ENCODE measurements at regions not wholly inside any gene's neighbourhood (a gene's known extent, or its start where the extent isn't known, plus 50 kb on each side); places are given as distances from the start of the nearest gene placed in this dataset.
"Not testable (repeated sequence)": the region's sequence is repeated elsewhere in the genome, so short reads cannot be mapped to it uniquely, and the experiment has no call there.

- H3K4me1 ChIP-seq (ENCODE audit: control insufficient read depth in 1 of 2, insufficient read depth in 2 of 2, low read length in 2 of 2); H3K4me3 Mint-ChIP-seq; H4K20me1 ChIP-seq (ENCODE audit: insufficient read depth, low read length); H3K9me3 ChIP-seq (replicated peaks in 1 of 2; ENCODE audit: control insufficient read depth in 1 of 2, insufficient read depth in 1 of 2, low read length in 2 of 2); H3K27ac Mint-ChIP-seq; H3K79me2 ChIP-seq (ENCODE audit: insufficient read depth, low read length); H3K4me2 ChIP-seq (replicated peaks; ENCODE audit: extremely low read depth, low read length, poor library complexity, severe bottlenecking); H3K4me1 Mint-ChIP-seq; H3K27me3 ChIP-seq (ENCODE audit: control insufficient read depth in 2 of 2, insufficient read depth in 2 of 2, low read length in 2 of 2); intact Hi-C loops (cut with micrococcal nuclease); H3K36me3 ChIP-seq (replicated peaks in 1 of 2; ENCODE audit: control insufficient read depth in 1 of 2, insufficient read depth in 2 of 2, low read length in 2 of 2); H2AFZ ChIP-seq (ENCODE audit: insufficient read depth, low read depth, low read length, poor library complexity, severe bottlenecking); DNase-seq; H3K4me3 ChIP-seq (replicated peaks in 1 of 3; ENCODE audit: low read depth in 2 of 3, low read length in 3 of 3); H3K27me3 Mint-ChIP-seq (ENCODE audit: low read depth in 3 of 3); H3K36me3 Mint-ChIP-seq; H3K27ac ChIP-seq (ENCODE audit: low read depth in 1 of 2, low read length in 2 of 2); H3K9ac ChIP-seq (ENCODE audit: insufficient read depth, low read length, poor library complexity, severe bottlenecking): not testable (repeated sequence)
- peaks cover 0 to 16% (median 8%) of the 10 kb centered on the region in 7 donors for H3K9me3 Mint-ChIP-seq
- no CpG with 5 or more reads among the region's 1 CpG for WGBS (ENCODE audit: insufficient coverage)
Observed at GRCh38 chr2:216980510-216980909, 120.6 kb upstream of the TNP1 start.

GRCh38 chr2:216974321-216975302 is 114.7 kb upstream of the TNP1 start:
- Mint-ChIP-seq H3K4me3 (no peak overlapping the region), H3K36me3 (no peaks in the 10 kb centered on the region), H3K4me1 (no peaks in the 10 kb centered on the region), H3K27ac (no peak overlapping the region), H3K9me3 (peaks cover 0 to 11% (median 3%) of the 10 kb centered on the region in 7 donors), H3K27me3 (ENCODE audit: low read depth in 3 of 3) (peaks cover 1 to 3% (median 3%) of the 10 kb centered on the region in 3 donors)
- Histone ChIP-seq H3K4me2 (replicated peaks; ENCODE audit: extremely low read depth, low read length, poor library complexity, severe bottlenecking) (no peak overlapping the region), H3K27ac (ENCODE audit: low read depth in 1 of 2, low read length in 2 of 2) (no peak overlapping the region), H3K36me3 (replicated peaks in 1 of 2; ENCODE audit: control insufficient read depth in 1 of 2, insufficient read depth in 2 of 2, low read length in 2 of 2) (no peaks in the 10 kb centered on the region), H3K9me3 (replicated peaks in 1 of 2; ENCODE audit: control insufficient read depth in 1 of 2, insufficient read depth in 1 of 2, low read length in 2 of 2) (no peaks in the 10 kb centered on the region), H3K79me2 (ENCODE audit: insufficient read depth, low read length) (no peaks in the 10 kb centered on the region), H3K27me3 (ENCODE audit: control insufficient read depth in 2 of 2, insufficient read depth in 2 of 2, low read length in 2 of 2) (no peaks in the 10 kb centered on the region), H3K4me1 (ENCODE audit: control insufficient read depth in 1 of 2, insufficient read depth in 2 of 2, low read length in 2 of 2) (no peaks in the 10 kb centered on the region), H4K20me1 (ENCODE audit: insufficient read depth, low read length) (no peaks in the 10 kb centered on the region), H3K9ac (ENCODE audit: insufficient read depth, low read length, poor library complexity, severe bottlenecking) (no peak overlapping the region), H2AFZ (ENCODE audit: insufficient read depth, low read depth, low read length, poor library complexity, severe bottlenecking) (no peak overlapping the region), H3K4me3 (replicated peaks in 1 of 3; ENCODE audit: low read depth in 2 of 3, low read length in 3 of 3) (no peak overlapping the region)
- 98% methylated on average over 7 of the region's 12 CpGs for WGBS (ENCODE audit: insufficient coverage)
- no peak for DNase-seq
- intact Hi-C loops (cut with micrococcal nuclease) = no loop called here
- TF ChIP-seq CTCF (IDR thresholded peaks at IDR 0.05) = no peak

Measured in CD14-positive monocyte (primary cell).